ENCODE measurements at regions not wholly inside any gene's neighbourhood (a gene's known extent, or its start where the extent isn't known, plus 50 kb on each side); places are given as distances from the start of the nearest gene placed in this dataset.

DNA sequence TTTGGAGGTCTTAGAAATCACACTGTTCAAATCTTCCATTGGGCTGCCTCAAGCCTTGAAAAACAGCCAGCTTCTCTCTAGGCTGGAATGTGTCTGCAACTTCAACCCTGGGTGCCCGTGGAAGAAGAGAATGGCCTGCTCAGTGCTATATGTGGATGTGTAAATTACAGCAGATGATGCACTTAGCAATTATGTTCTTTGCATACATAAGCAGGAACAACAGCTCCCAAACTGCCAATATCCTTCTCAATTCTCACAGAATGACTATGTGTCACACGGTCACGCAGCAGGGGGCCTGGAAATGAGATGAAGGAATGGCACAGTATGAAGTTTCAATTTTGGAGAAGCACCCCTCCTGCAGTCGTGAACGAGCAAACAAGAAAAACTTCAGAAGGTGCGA, 175.2 kb upstream of the SMARCA2 start:
- TF ChIP-seq, protein P1, sequence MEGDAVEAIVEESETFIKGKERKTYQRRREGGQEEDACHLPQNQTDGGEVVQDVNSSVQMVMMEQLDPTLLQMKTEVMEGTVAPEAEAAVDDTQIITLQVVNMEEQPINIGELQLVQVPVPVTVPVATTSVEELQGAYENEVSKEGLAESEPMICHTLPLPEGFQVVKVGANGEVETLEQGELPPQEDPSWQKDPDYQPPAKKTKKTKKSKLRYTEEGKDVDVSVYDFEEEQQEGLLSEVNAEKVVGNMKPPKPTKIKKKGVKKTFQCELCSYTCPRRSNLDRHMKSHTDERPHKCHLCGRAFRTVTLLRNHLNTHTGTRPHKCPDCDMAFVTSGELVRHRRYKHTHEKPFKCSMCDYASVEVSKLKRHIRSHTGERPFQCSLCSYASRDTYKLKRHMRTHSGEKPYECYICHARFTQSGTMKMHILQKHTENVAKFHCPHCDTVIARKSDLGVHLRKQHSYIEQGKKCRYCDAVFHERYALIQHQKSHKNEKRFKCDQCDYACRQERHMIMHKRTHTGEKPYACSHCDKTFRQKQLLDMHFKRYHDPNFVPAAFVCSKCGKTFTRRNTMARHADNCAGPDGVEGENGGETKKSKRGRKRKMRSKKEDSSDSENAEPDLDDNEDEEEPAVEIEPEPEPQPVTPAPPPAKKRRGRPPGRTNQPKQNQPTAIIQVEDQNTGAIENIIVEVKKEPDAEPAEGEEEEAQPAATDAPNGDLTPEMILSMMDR (IDR thresholded peaks at IDR 0.05), result no peak
- TF ChIP-seq POLR2A (IDR thresholded peaks at IDR 0.05), result no peak

All from Peyer's patch (tissue), 4 donors.